Activated CD4-positive, alpha-beta T cell treated with anti-CD3 and anti-CD28 coated beads for 36 hours (primary cell): ENCODE measurements at regions not wholly inside any gene's neighbourhood (a gene's known extent, or its start where the extent isn't known, plus 50 kb on each side); places are given as distances from the start of the nearest gene placed in this dataset.
"Not testable (repeated sequence)": the region's sequence is repeated elsewhere in the genome, so short reads cannot be mapped to it uniquely, and the experiment has no call there.

Experiments used
- ATAC-seq: fragments of 200-7000 bp; cut with Tn5 transposase; one replicate; pipeline ENCODE4 v1.10.0; 2021; ENCODE audit warnings: mild to moderate bottlenecking, moderate library complexity
- CTCF ChIA-PET: fragments of 350-600 bp; sonication (Branson Sonifier 250); formaldehyde crosslinking; loops from one replicate; lab custom pipeline; 2021; ENCODE audit warnings: antibody characterized with exemption; lab: Charles Lee
- POLR2A ChIA-PET: fragments of 350-600 bp; sonication (Branson Sonifier 250); formaldehyde crosslinking; loops from one replicate; lab custom pipeline; 2021; ENCODE audit warnings: antibody characterized with exemption, inconsistent platforms; lab: Charles Lee
- DNase-seq: peaks from one replicate; pipeline ENCODE4 v3.0.0-alpha.2; 2020
- H3K27ac Mint-ChIP-seq: one replicate; pipeline ENCODE4 v1.8.0; 2021; ENCODE audit warnings: mixed read lengths
- H3K27me3 Mint-ChIP-seq: one replicate; pipeline ENCODE4 v1.8.0; 2021; ENCODE audit warnings: mixed read lengths
- H3K36me3 Mint-ChIP-seq: one replicate; pipeline ENCODE4 v1.8.0; 2021; ENCODE audit warnings: low read depth, mixed read lengths
- H3K4me1 Mint-ChIP-seq: one replicate; pipeline ENCODE4 v1.8.0; 2021; ENCODE audit warnings: mixed read lengths
- H3K4me3 Mint-ChIP-seq: one replicate; pipeline ENCODE4 v1.8.0; 2021; ENCODE audit warnings: mild to moderate bottlenecking, moderate library complexity, mixed read lengths
- H3K9me3 Mint-ChIP-seq: one replicate; pipeline ENCODE4 v1.8.0; 2021; ENCODE audit warnings: low read depth, mixed read lengths
- intact Hi-C, 2 experiments: fragments of 100-400 bp; cut with DNase I in 1 of 2; cut with micrococcal nuclease in 1 of 2; formaldehyde crosslinking; loops; one replicate each; pipeline versions ENCODE4 v1.14.2 to v1.15.1; 2022 to 2024; cut with DNase I, micrococcal nuclease

DNA sequence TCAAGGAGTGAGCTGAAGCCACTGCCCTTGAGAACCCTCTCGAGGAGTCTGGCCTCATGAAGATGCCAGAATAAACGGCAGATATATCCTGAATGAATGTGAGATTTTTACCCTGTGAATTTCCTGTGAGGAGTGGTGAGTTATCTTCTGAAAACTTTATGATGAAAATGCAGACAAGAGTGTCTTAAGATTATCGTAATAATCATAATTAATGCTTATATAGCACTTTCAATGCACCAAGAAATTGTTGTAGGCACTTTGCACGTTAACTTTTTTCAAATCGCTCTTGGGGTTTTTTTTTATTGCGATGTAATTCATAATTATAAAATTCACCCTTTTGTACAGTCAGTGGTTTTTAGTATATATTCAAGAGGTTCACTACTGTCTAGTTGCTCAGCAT lies 2924.6 kb upstream of the OR11H1 start:
- H3K4me1 Mint-ChIP-seq, intact Hi-C loops, H3K27ac Mint-ChIP-seq, POLR2A ChIA-PET, H3K27me3 Mint-ChIP-seq, CTCF ChIA-PET, H3K4me3 Mint-ChIP-seq, DNase-seq, H3K36me3 Mint-ChIP-seq, ATAC-seq: not testable (repeated sequence)
- H3K9me3 Mint-ChIP-seq: peaks cover 49% of the 10 kb centered on the region

DNA sequence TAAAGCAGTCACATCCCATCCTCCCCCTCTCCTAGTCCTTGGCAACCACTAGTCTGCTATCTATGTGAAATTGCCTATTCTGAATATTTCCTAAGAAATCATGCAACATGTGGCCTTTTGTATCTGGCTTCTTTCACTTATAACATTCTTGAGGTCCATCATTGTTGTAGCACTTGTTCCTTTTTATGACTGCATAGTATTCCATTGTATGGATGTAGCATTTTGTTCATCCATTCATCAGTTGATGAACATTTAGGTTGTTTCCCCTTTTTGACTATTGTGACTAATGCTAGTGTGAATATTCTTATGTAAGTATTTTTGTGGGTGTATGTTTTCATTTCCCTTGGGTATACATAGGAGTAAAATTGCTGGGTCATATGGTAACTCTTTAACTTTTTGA lies 2924.2 kb upstream of the OR11H1 start:
- H3K36me3 Mint-ChIP-seq, ATAC-seq, POLR2A ChIA-PET, intact Hi-C loops, H3K27me3 Mint-ChIP-seq, DNase-seq, H3K27ac Mint-ChIP-seq, CTCF ChIA-PET, H3K4me1 Mint-ChIP-seq, H3K4me3 Mint-ChIP-seq: not testable (repeated sequence)
- H3K9me3 Mint-ChIP-seq: peaks cover 45% of the 10 kb centered on the region

GRCh38 chr22:12608454-12608853 lies 2919.5 kb upstream of the OR11H1 start:
- H3K9me3 Mint-ChIP-seq: peaks cover 28% of the 10 kb centered on the region
- intact Hi-C loops, CTCF ChIA-PET, H3K4me3 Mint-ChIP-seq, H3K4me1 Mint-ChIP-seq, ATAC-seq, DNase-seq, POLR2A ChIA-PET, H3K27me3 Mint-ChIP-seq, H3K36me3 Mint-ChIP-seq, H3K27ac Mint-ChIP-seq: not testable (repeated sequence)

DNA sequence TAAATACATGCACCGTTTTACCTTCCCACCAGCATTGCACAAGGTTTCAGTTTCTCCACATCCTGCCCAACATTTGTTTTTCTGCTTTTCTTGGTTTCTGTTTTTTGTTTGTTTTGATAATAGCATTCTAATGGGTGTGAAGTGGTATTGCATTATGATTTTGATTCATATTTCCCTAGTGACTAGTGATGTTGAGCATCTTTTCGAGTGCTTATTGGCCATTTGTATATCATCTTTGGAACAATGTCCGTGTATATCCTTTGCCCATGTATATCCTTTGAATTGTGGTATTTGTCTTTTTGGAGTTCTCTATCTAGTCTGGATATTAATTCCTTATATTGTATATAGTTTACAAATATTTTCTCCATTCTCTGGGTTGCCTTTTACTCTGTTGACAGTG lies 2914.8 kb upstream of the OR11H1 start:
- ChIA-PET POLR2A (no interaction called here), CTCF (no interaction called here)
- Mint-ChIP-seq H3K27me3 (no peaks in the 10 kb centered on the region), H3K9me3 (peaks cover 17% of the 10 kb centered on the region), H3K4me1 (no peaks in the 10 kb centered on the region), H3K4me3 (no peak overlapping the region), H3K36me3 (no peaks in the 10 kb centered on the region), H3K27ac (no peak overlapping the region)
- DNase-seq (no peak), ATAC-seq (no peak)
- intact Hi-C loops: no loop called here

DNA sequence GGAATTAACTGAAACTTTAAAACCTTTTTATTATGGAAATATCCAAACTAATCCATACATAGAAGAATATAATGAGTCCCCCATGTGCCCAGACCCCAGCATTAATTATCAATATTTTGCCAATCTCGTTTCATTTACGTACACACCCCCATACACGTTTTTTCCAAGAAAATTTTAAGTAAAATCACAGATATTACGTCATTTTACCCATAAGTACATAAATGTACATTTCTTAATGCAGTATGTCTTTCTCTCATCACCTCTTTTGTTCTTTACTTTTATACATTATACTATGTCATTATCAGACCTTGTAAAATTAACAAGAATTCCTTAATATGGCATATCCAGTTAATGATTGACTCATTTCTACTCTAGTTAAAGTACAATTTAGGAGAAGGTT lies 2914.1 kb upstream of the OR11H1 start:
- CTCF ChIA-PET, H3K4me3 Mint-ChIP-seq, H3K27me3 Mint-ChIP-seq, H3K27ac Mint-ChIP-seq, intact Hi-C loops, POLR2A ChIA-PET, H3K4me1 Mint-ChIP-seq, DNase-seq, ATAC-seq, H3K36me3 Mint-ChIP-seq: not testable (repeated sequence)
- peaks cover 18% of the 10 kb centered on the region for H3K9me3 Mint-ChIP-seq

GRCh38 chr22:12626894-12627293 lies 2901.1 kb upstream of the OR11H1 start:
- H3K27me3 Mint-ChIP-seq, H3K4me3 Mint-ChIP-seq, DNase-seq, H3K36me3 Mint-ChIP-seq, H3K4me1 Mint-ChIP-seq, H3K27ac Mint-ChIP-seq, intact Hi-C loops, POLR2A ChIA-PET, CTCF ChIA-PET, ATAC-seq: not testable (repeated sequence)
- peaks cover 21% of the 10 kb centered on the region for H3K9me3 Mint-ChIP-seq

DNA sequence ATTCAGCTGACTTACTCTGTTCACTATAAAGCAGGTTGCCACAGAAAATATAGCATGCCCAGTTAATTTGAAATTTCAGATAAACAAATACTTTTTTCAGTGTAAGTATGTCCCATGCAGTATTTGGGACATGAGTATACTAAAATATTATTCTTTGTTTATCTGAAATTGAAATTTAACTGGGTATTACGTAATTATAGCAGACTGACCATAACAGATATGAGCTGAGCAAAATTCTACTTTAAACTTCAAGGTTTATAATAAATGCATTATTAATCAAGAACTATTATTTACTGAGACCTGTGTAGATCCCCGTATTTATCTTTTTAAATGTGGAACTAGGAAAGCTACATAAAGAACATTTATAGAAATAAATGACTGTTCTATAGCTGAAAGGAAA lies 2898.2 kb upstream of the OR11H1 start:
- intact Hi-C loops, H3K27me3 Mint-ChIP-seq, H3K36me3 Mint-ChIP-seq, POLR2A ChIA-PET, DNase-seq, H3K4me3 Mint-ChIP-seq, CTCF ChIA-PET, ATAC-seq, H3K27ac Mint-ChIP-seq, H3K4me1 Mint-ChIP-seq: not testable (repeated sequence)
- peaks cover 26% of the 10 kb centered on the region for H3K9me3 Mint-ChIP-seq

DNA sequence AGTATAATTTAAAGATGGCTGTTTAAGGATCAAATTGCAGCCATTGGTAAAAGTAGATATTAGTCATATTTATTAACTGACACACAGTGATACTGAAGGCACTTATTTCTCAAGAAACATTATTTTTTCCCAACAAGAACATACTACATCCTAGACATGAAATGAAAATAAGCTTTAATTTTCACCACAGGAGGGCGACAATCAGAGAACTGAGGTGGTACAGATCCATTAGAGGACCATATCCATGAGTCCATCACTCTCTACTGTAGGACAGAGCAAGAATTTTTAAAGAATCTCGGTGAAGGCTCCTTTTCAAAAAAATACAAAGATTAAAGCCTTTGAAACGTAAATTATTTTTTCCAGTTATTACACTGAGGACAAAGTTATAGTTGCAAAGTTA lies 2897.0 kb upstream of the OR11H1 start:
- intact Hi-C loops, POLR2A ChIA-PET, H3K36me3 Mint-ChIP-seq: not testable (repeated sequence)

GRCh38 chr22:12637566-12638166 lies 2890.3 kb upstream of the OR11H1 start:
- intact Hi-C loops, H3K4me1 Mint-ChIP-seq, CTCF ChIA-PET, H3K27ac Mint-ChIP-seq, H3K4me3 Mint-ChIP-seq, H3K36me3 Mint-ChIP-seq, ATAC-seq, POLR2A ChIA-PET, DNase-seq, H3K27me3 Mint-ChIP-seq: not testable (repeated sequence)
- H3K9me3 Mint-ChIP-seq: peaks cover 44% of the 10 kb centered on the region

More for the DNA sequence above, 2897.0 kb upstream of the OR11H1 start:
- H3K27me3 Mint-ChIP-seq, H3K27ac Mint-ChIP-seq, ATAC-seq, DNase-seq, H3K4me1 Mint-ChIP-seq, CTCF ChIA-PET, H3K4me3 Mint-ChIP-seq: not testable (repeated sequence)
- peaks cover 36% of the 10 kb centered on the region for H3K9me3 Mint-ChIP-seq

DNA sequence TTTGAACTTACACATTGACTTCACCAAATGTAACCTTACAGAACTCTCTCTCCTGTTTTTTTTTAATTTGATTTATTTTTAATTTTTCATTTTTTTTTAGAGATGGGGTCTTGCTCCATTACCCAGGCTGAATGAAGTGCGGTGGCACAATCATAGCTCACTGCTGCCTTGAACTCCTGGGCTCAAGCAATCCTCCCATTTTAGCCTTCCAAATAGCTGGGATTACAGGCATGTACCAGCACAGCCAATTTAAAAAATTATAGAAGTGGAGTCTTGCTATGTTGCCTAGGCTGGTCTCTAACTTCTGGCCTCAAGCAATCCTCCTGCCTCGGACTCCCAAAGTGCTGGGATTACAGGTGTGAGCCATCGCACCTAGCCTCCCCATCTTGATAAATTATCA lies 2889.7 kb upstream of the OR11H1 start:
- DNase-seq, CTCF ChIA-PET, H3K27me3 Mint-ChIP-seq, ATAC-seq, H3K36me3 Mint-ChIP-seq, intact Hi-C loops, POLR2A ChIA-PET, H3K4me3 Mint-ChIP-seq, H3K27ac Mint-ChIP-seq, H3K4me1 Mint-ChIP-seq: not testable (repeated sequence)
- H3K9me3 Mint-ChIP-seq: peaks cover 39% of the 10 kb centered on the region
